T1000 (cell line): ENCODE measurements at regions not wholly inside any gene's neighbourhood (a gene's known extent, or its start where the extent isn't known, plus 50 kb on each side); places are given as distances from the start of the nearest gene placed in this dataset.
"Not testable (repeated sequence)": the region's sequence is repeated elsewhere in the genome, so short reads cannot be mapped to it uniquely, and the experiment has no call there.

Experiments used
- DNase-seq: peaks from one replicate; lab custom pipeline; 2025; ENCODE audit warnings: mixed read lengths; lab: John Stamatoyannopoulos, UW

DNA sequence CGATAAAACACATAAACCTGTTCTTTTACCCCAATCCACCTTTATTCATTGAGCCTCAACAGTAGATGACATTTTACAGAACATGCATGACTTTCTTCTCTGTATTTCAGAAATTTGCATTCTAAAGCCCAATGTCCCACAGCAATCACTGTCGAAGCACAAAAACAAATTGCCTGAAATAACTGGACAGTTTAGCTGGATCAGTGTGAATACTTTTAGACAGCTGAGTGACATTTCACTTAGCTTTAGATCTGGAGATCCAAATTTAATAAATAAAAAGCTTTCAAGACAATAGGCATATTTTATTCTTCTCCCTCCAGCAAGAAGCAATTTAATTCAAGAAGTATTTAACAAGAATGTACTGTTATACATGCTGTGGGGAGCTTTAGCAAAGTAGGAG is 109.1 kb upstream of the FSCB start:
- no peak for DNase-seq

DNA sequence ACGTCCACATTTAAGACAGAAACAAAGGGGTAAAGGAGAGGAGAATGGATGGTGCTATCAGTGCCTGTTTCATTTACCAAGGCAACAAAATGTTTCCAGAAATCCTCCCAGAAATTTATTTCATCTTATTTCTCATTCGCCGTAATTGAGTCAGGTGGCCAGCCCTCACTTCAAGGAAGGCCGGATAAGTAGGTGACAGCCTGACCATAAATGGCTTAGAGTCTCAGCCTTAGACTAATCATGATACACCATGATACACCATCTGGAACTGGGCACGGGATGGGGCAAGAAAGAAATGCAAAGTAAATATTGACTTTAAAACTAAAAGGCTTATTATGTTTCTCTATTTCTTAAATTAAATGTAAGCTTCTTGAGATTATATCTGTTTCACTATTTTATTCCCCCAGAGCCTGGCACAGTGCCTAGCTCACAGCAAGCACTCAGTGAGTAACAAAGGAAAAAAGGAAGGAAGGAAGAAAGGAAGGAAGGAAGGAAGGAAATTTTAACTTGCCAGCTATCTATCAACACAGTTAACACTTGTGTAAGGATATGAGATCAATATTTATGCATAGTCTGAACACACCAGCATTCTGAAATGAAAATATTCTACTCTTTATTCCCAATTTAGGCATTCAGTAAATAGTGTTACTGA is 106.1 kb upstream of the FSCB start:
- no peak for DNase-seq

DNA sequence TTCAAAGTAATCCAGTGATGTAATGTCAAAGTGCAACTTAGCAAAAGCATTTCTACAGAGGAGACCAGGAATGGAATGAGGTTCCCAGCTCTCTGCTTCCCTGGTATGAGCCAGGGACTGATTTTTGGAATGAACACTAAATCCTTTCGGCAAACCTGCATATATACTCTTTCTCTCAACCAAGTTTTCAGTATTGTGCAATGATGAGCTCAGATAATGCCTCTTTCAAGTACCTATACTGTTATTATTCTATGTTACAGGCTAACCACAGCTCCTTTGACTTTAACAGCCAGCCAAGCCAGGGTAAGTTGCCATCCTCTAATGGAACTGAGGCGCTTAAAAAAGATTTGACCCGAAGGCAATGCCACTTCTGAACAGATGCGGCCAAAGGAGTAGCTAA is 104.9 kb upstream of the FSCB start:
- no peak for DNase-seq

DNA sequence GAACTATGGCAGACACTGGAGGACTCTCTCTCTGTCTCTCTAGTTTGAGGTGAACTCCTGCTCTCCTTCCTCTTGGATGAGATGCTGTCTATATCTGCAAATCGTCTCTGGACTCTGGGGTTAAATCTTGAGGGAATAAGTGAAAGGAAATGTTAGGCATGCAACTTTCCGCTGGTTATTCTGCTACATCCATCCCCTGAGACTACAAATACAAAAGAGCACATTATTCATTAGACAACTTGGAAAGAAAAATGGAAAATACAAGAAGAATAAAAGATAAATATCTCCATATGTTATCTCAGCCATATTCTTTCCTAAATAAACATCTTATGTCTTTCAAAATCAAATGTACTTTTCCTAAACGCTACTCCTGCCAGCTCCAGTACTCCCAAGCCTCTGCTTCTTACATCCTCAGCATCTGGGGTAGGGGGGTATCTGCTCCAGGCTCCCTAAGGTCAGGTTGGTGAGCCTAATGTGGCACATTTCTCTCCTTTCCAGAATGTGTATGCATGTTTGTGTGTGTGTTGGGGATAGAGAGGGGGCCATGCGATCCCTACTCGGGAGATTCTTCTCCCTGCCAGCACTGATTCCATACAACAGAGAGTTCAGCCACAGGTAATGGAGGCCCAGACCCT is 102.9 kb upstream of the FSCB start:
- no peak for DNase-seq

DNA sequence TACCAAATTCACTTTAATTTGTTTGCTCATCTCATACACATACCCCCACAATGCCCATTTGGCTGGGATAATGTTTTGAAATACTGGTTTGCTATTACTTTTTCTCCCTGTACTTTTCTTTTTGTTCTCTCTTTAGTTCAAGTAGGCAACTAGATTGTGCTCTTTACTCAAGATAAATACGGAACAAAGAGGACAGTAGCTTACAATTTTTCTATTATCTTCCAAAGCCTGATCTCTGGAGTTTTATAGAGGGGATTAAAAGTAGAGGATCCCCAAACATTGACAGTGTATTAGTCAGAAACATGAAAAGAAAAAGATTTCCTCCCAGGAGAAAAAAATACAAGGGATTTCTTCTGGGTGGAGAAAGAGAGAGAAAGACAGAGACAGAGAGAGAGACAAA is 102.1 kb upstream of the FSCB start:
- DNase-seq = no peak

DNA sequence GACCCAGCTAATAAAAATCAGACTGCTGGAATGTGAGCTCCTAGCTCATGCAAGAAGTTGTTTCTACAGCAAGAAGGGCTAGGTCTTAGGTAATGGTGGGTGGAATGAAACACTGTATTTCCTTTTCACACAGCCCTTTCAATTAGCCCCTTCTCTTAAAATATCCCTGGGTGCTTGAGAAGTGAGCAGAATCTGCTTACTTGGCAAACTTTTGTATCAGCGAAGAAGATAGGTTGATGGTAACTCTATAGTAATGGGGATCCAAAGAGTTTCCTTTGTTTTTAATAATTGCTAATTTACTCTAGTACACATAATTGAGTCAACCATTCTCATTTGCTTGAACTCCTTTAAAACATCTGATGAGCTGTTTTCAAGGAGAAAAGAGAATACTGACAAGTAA is 100.6 kb upstream of the FSCB start:
- DNase-seq = no peak

- no peak for DNase-seq
These were observed 99.5 kb upstream of the FSCB start for GRCh38 chr14:44606576-44606975.

GRCh38 chr14:44601266-44601665 is 94.2 kb upstream of the FSCB start:
- DNase-seq = not testable (repeated sequence)

DNA sequence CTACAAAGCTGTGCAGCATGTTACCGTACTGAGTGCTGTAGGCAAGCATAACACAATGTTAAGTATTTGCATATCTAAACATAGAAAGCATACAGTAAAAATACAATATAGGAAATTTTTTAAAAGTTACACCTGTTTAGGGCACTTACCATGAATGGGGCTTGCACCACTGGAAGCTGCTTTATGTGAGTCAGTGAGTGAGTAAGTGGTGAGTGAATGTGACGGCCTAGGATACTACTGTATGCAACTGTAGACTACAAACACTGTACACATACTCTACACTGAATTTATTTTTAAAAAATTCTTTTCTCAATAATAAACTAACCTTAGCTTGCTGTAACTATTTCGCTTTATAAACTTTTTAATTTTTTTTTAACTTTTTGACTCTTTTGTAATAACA is 82.1 kb upstream of the FSCB start:
- DNase-seq = no peak

DNA sequence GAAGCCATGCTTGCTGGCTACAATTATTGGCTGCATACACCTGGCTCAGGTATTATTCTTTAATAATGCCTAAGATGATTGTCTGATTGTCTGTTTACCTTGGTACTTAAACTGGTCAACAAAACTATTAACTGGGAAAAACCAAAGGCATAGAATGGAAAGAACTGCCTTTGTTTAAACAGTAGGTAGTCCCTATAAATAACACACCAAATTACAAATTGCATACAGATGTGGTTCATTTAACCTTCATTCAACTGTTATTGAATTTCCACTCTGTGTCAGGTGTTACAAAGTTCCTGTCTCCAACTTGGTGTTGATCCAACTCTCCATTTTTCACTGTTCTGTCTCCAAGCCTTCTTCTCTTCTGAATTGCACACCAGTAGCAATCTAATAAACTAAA is 79.8 kb upstream of the FSCB start:
- no peak for DNase-seq

DNA sequence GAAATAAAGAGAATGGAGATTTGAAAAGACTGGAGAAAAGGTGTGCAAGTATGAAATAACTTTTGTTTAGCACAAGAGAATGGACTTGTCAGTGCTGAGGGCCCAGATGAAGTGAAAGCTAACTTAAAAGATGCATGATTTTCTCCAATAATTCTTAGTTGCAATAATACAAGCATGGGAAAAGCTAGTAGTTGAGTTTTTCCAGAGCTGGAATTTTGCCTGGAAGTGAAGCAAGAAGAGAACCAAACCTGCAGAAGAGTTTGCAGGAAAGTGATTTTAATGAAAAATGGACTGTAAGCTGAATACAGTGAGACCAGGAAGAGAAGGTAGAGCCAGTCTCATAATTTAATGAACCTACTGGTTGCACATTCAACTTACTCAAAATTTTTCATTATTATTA is 69.3 kb upstream of the FSCB start:
- DNase-seq = no peak

DNA sequence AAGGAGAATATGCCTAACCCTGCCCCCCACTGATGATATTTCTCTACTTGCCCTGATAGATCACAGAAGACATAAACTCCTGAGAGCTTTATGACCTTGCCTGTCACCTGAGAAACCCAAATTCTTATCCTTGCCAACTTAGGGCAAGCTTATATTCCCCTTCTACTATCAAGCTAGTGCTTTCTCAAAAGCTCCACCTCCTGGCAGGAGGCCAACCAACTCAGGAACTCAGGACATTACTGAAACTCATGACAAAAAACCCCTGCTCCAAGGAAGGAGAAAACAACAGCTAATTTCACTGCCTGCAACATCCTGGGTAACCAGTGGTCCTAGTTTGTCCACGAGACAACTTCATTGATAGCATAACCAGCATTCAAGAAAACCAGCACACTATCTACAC is 60.9 kb upstream of the FSCB start:
- no peak for DNase-seq

DNA sequence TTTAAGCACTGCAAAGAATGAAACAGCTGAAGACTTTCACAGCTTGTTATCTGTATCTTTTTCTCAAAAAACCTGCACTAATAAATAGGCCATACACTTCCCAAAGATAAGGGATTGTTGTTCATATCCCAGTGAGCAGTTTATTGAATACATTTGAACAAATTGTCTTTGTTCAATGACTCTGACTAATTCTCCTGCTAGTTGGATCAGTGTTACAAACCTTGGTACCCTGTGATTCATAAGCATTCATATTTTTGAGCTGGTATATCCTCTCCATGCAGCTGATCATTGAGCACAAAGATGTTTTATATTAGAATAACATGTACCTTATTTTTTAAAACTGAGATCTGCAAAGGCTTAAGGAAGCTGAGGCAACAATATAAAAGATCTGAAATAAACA is 58.9 kb upstream of the FSCB start:
- DNase-seq = no peak

GRCh38 chr14:44564908-44565307 is 57.8 kb upstream of the FSCB start:
- no peak for DNase-seq
